Nephron (organoid): ENCODE measurements at regions not wholly inside any gene's neighbourhood (a gene's known extent, or its start where the extent isn't known, plus 50 kb on each side); places are given as distances from the start of the nearest gene placed in this dataset.
A peak's percentile ranks its signal among the peaks of the same experiment; 100 is the strongest.

ENCODE experiments used
- H3K27ac Mint-ChIP-seq, 3 experiments: 2 replicates each; pipeline ENCODE4 v1.8.0; 2020; ENCODE audit warnings: mixed read lengths in 3 of 3, mild to moderate bottlenecking in 2 of 3, moderate library complexity in 1 of 3
- H3K27me3 Mint-ChIP-seq: 2 replicates; pipeline ENCODE4 v1.8.0; 2021; ENCODE audit warnings: low read depth, mild to moderate bottlenecking, moderate library complexity, mixed read lengths
- H3K36me3 Mint-ChIP-seq: 2 replicates; pipeline ENCODE4 v1.8.0; 2020; ENCODE audit warnings: low read depth, mixed read lengths
- H3K4me1 Mint-ChIP-seq: 2 replicates; pipeline ENCODE4 v1.8.0; 2020; ENCODE audit warnings: mixed read lengths
- H3K4me3 Mint-ChIP-seq, 3 experiments: 2 replicates each; pipeline ENCODE4 v1.8.0; 2020; ENCODE audit warnings: mild to moderate bottlenecking in 3 of 3, mixed read lengths in 3 of 3, moderate library complexity in 2 of 3
- H3K9me3 Mint-ChIP-seq: 2 replicates; pipeline ENCODE4 v1.8.0; 2020; ENCODE audit warnings: mixed read lengths
- CTCF ChIP-seq, 3 experiments: fragments of 200-600 bp; sonication (generic); IDR thresholded peaks; one replicate each; pipeline ENCODE4 v1.5.0; 2021; ENCODE audit warnings: antibody characterized with exemption in 3 of 3; ENCODE audit not compliant: unreplicated experiment in 3 of 3

- Mint-ChIP-seq H3K4me3 (no peak overlapping the region), H3K27me3 (no peaks in the 10 kb centered on the region), H3K36me3 (no peaks in the 10 kb centered on the region), H3K27ac (peak overlapping the region; percentile 33 to 68 (median 40)), H3K4me1 (peaks cover 5% of the 10 kb centered on the region), H3K9me3 (no peaks in the 10 kb centered on the region)
- TF ChIP-seq CTCF (IDR thresholded peaks at IDR 0.05; ENCODE audit: unreplicated experiment in 3 of 3), result no peak
These were observed 253.7 kb downstream of the GRIN2B start for GRCh38 chr12:13727707-13728195.

- Mint-ChIP-seq H3K4me3 (no peak overlapping the region), H3K9me3 (no peaks in the 10 kb centered on the region), H3K4me1 (peaks cover 5% of the 10 kb centered on the region), H3K27me3 (no peaks in the 10 kb centered on the region), H3K36me3 (no peaks in the 10 kb centered on the region), H3K27ac (no peak overlapping the region)
- TF ChIP-seq CTCF (IDR thresholded peaks at IDR 0.05; ENCODE audit: unreplicated experiment in 3 of 3), result no peak
These were observed 256.4 kb downstream of the GRIN2B start for GRCh38 chr12:13725049-13725448.

- Mint-ChIP-seq H3K36me3 (no peaks in the 10 kb centered on the region), H3K9me3 (no peaks in the 10 kb centered on the region), H3K4me3 (no peak overlapping the region), H3K27ac (no peak overlapping the region), H3K4me1 (peaks cover 5% of the 10 kb centered on the region), H3K27me3 (no peaks in the 10 kb centered on the region)
- TF ChIP-seq CTCF (IDR thresholded peaks at IDR 0.05; ENCODE audit: unreplicated experiment in 3 of 3), result no peak
These were observed 257.3 kb downstream of the GRIN2B start for GRCh38 chr12:13724136-13724535.

GRCh38 chr12:13719986-13720385 lies 261.4 kb downstream of the GRIN2B start:
- no peak for TF ChIP-seq CTCF (IDR thresholded peaks at IDR 0.05; ENCODE audit: unreplicated experiment in 3 of 3)
- Mint-ChIP-seq H3K4me1 (no peaks in the 10 kb centered on the region), H3K4me3 (no peak overlapping the region), H3K27ac (no peak overlapping the region), H3K9me3 (no peaks in the 10 kb centered on the region), H3K36me3 (no peaks in the 10 kb centered on the region), H3K27me3 (no peaks in the 10 kb centered on the region)

- Mint-ChIP-seq H3K9me3 (no peaks in the 10 kb centered on the region), H3K27me3 (no peaks in the 10 kb centered on the region), H3K4me1 (no peaks in the 10 kb centered on the region), H3K36me3 (no peaks in the 10 kb centered on the region), H3K4me3 (no peak overlapping the region), H3K27ac (no peak overlapping the region)
- TF ChIP-seq CTCF (IDR thresholded peaks at IDR 0.05; ENCODE audit: unreplicated experiment in 3 of 3), result no peak
These were observed 263.1 kb downstream of the GRIN2B start for GRCh38 chr12:13718271-13718670.

- no peak for TF ChIP-seq CTCF (IDR thresholded peaks at IDR 0.05; ENCODE audit: unreplicated experiment in 3 of 3)
- Mint-ChIP-seq H3K4me3 (no peak overlapping the region), H3K4me1 (no peaks in the 10 kb centered on the region), H3K9me3 (no peaks in the 10 kb centered on the region), H3K36me3 (no peaks in the 10 kb centered on the region), H3K27ac (no peak overlapping the region), H3K27me3 (no peaks in the 10 kb centered on the region)
These were observed 265.3 kb downstream of the GRIN2B start for GRCh38 chr12:13716119-13716518.
